Heart right ventricle (tissue), 16 donors: ENCODE measurements at regions not wholly inside any gene's neighbourhood (a gene's known extent, or its start where the extent isn't known, plus 50 kb on each side); places are given as distances from the start of the nearest gene placed in this dataset.

ENCODE experiments used
- ATAC-seq, 8 donors: fragments of 200-7000 bp; cut with Tn5 transposase; one replicate each; pipeline ENCODE4 v1.9.1; 2020; ENCODE audit warnings: mild to moderate bottlenecking in 8 of 8, moderate library complexity in 8 of 8, moderate number of reproducible peaks in 1 of 8
- DNase-seq, 2 donors: peaks; one replicate each; pipeline ENCODE4 v3.0.0-alpha.2; 2020
- H3K27ac ChIP-seq, 10 donors: fragments of 200-600 bp; sonication (generic) in 2 of 10; one replicate each; pipeline versions ENCODE4 v1.5.0 to v1.8.0; 2020 to 2022; ENCODE audit warnings: mild to moderate bottlenecking in 3 of 10
- H3K27me3 ChIP-seq, 7 donors: fragments of 200-600 bp; one replicate each; pipeline ENCODE4 v1.8.0; 2021 to 2022; ENCODE audit warnings: mild to moderate bottlenecking in 2 of 7
- H3K36me3 ChIP-seq, 9 donors: fragments of 200-600 bp; sonication (generic) in 1 of 9; one replicate each; pipeline versions ENCODE4 v1.5.0 to v1.8.0; 2020 to 2022; ENCODE audit warnings: mild to moderate bottlenecking in 2 of 9
- H3K4me1 ChIP-seq, 9 donors: fragments of 200-600 bp; sonication (generic) in 1 of 9; one replicate each; pipeline versions ENCODE4 v1.5.0 to v1.8.0; 2020 to 2022; ENCODE audit warnings: mild to moderate bottlenecking in 4 of 9
- H3K4me3 ChIP-seq, 10 donors: fragments of 200-600 bp; sonication (generic) in 2 of 10; one replicate each; pipeline versions ENCODE4 v1.5.0 to v1.8.0; 2020 to 2022; ENCODE audit warnings: mild to moderate bottlenecking in 7 of 10, moderate library complexity in 2 of 10
- H3K9me3 ChIP-seq, 11 donors: fragments of 200-600 bp in 10 of 11; sonication (generic) in 2 of 11; one replicate each; pipeline versions ENCODE4 v1.5.0 to v1.8.0; 2013 to 2022; ENCODE audit warnings: mild to moderate bottlenecking in 2 of 11, control low read depth in 1 of 11, moderate library complexity in 1 of 11
- WGBS, 2 donors: extraction: QIAGEN DNeasy Blood & Tissue Kit; methylation state at CpG; one replicate each; pipeline ENCODE4 v1.1.7; 2013; ENCODE audit warnings: inconsistent platforms in 1 of 2; 5-methylcytosine and 5-hydroxymethylcytosine counted together
- intact Hi-C, 10 donors: fragments of 100-400 bp; cut with DNase I; formaldehyde crosslinking; loops; one replicate each; pipeline versions ENCODE4 v1.11.1 to v1.14.2; 2022
- TF ChIP-seq, protein P1 (sequence below), 9 donors: fragments of 200-600 bp; sonication (generic) in 2 of 9; IDR thresholded peaks; one replicate each; pipeline versions ENCODE4 v1.5.0 to v1.8.0; 2021 to 2022; ENCODE audit warnings: antibody characterized with exemption in 9 of 9, mild to moderate bottlenecking in 5 of 9, moderate library complexity in 1 of 9
- donor health status: Arrhythmogenic right ventricular cardiomyopathy.
- donor health status: ischemic (EF 13 %, LVEDD 7.1; RV severe dilation, severe dysfunction).
- donor health status: healthy with polysubstance abuse.
- donor health status: DM: no; HTN: yes; CAD: no.
- donor health status: DM: no; HTN: no; CAD: no.
- donor health status: ischemic (EF 25% LVEDD 6.9; RV normal size, moderate dysfunction).
- donor health status: ischemic (EF 25% LVEDD 5.7; RV mildly dilated, moderate dysfunction).
- donor health status: healthy.
- donor health status: DM: yes; HTN: yes; CAD: no.
- donor health status: Ischemic cardiomyopathy.
- donor health status: ischemic (EF 35%, LVEDD 5.7; RV mildly dilated, moderate dysfunction).
- donor health status: nonischemic (EF 11% LVEDD 7.7; RV severe dilation, severe dysfunction).
- donor health status: DM: yes; HTN: yes; CAD: no.
- donor health status: PGD.
- donor health status: ischemic (EF 29% LVEDD 5.4; RV normal size, mild dysfunction).
- donor health status: nonischemic (EF 23%, LVEDD 6.1; RV moderate dilation, normal function).

- intact Hi-C loops = no loop called here
- Histone ChIP-seq H3K27me3 (no peaks in the 10 kb centered on the region), H3K4me1 (peaks cover 0 to 20% (median 5%) of the 10 kb centered on the region in 9 donors), H3K27ac (no peak overlapping the region), H3K9me3 (no peaks in the 10 kb centered on the region), H3K36me3 (no peaks in the 10 kb centered on the region), H3K4me3 (no peak overlapping the region)
- TF ChIP-seq, protein P1, sequence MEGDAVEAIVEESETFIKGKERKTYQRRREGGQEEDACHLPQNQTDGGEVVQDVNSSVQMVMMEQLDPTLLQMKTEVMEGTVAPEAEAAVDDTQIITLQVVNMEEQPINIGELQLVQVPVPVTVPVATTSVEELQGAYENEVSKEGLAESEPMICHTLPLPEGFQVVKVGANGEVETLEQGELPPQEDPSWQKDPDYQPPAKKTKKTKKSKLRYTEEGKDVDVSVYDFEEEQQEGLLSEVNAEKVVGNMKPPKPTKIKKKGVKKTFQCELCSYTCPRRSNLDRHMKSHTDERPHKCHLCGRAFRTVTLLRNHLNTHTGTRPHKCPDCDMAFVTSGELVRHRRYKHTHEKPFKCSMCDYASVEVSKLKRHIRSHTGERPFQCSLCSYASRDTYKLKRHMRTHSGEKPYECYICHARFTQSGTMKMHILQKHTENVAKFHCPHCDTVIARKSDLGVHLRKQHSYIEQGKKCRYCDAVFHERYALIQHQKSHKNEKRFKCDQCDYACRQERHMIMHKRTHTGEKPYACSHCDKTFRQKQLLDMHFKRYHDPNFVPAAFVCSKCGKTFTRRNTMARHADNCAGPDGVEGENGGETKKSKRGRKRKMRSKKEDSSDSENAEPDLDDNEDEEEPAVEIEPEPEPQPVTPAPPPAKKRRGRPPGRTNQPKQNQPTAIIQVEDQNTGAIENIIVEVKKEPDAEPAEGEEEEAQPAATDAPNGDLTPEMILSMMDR (IDR thresholded peaks at IDR 0.05) = no peak
- ATAC-seq = no peak
- no peak for DNase-seq
Measured at GRCh38 chr14:34040766-34041165, 89.9 kb upstream of the EGLN3 start.

- H3K4me3 ChIP-seq = no peak overlapping the region
- H3K27me3 ChIP-seq = no peaks in the 10 kb centered on the region
- H3K27ac ChIP-seq = no peak overlapping the region
- ATAC-seq = no peak
- TF ChIP-seq, protein P1 (IDR thresholded peaks at IDR 0.05) = no peak
- peaks cover 0 to 27% (median 16%) of the 10 kb centered on the region in 9 donors for H3K4me1 ChIP-seq
- WGBS, 2 donors = 83 to 89% methylated on average over 3 of the region's 3 CpGs
- H3K9me3 ChIP-seq = no peaks in the 10 kb centered on the region
- intact Hi-C loops = loop anchor here in 3 of 10 donors (5.0 to 10.0 kb wide), 4 partner anchors 72 to 195 kb away; partner anchors contain the start of gene EGLN3 (in 1 of the 3)
- DNase-seq = no peak
- H3K36me3 ChIP-seq = no peaks in the 10 kb centered on the region
Measured at GRCh38 chr14:34039428-34040047, 88.7 kb upstream of the EGLN3 start.

DNA sequence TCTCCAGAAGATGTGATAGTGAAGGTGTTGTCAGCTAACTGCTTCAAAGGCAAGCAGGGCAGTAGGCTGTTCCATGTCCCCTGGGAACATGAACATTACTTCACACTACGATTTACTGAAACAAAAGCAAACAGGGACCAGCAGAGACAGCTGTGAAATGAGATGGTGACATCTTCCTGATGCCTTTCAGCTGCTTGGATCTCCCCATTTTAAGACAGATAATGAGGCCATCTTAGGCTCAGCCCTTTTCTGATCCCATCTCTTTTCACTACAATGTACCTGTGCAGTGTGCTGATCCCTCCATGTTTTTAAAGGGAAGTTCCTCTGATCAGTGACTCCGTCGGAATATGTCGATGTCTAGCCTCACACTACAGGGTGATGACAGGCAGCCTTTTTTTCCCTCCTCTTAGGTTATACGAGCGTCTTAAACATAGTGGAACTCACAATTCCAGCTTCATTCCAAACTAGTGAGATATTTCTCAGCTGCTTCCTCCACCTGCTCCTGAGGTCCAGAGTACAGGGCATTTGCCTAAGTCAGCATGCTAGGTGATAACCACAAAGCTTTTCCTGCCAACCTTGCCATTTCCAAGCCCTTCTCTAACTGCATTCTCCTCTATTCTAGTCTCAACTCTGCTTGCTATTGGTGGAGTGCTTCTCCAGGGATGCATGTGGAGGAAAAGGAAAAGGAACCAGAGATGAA is 87.6 kb upstream of the EGLN3 start:
- Histone ChIP-seq H3K4me3 (no peak overlapping the region), H3K27me3 (no peaks in the 10 kb centered on the region), H3K36me3 (no peaks in the 10 kb centered on the region), H3K9me3 (no peaks in the 10 kb centered on the region), H3K4me1 (peaks cover 0 to 25% (median 17%) of the 10 kb centered on the region in 9 donors), H3K27ac (no peak overlapping the region)
- intact Hi-C loops = loop anchor here in 3 of 10 donors (5.0 to 10.0 kb wide), 4 partner anchors 71 to 194 kb away; partner anchors contain the start of gene EGLN3 (in 1 of the 3)
- ATAC-seq (peak in 1 of 8 donors; percentile 16), DNase-seq (no peak)
- TF ChIP-seq, protein P1 (IDR thresholded peaks at IDR 0.05) = no peak
- 40 to 49% methylated on average over 6 of the region's 6 CpGs for WGBS, 2 donors

- Histone ChIP-seq H3K27ac (peak overlapping the region; percentile 41 to 88 (median 72)), H3K9me3 (no peaks in the 10 kb centered on the region), H3K4me3 (no peak overlapping the region), H3K27me3 (no peaks in the 10 kb centered on the region), H3K36me3 (no peaks in the 10 kb centered on the region), H3K4me1 (peaks cover 4 to 30% (median 20%) of the 10 kb centered on the region in 9 donors)
- TF ChIP-seq, protein P1 (IDR thresholded peaks at IDR 0.05) = no peak
- DNase-seq (no peak), ATAC-seq (peak in 3 of 8 donors; percentile 13 to 29 (median 14))
- WGBS, 2 donors = 71 to 74% methylated on average over 2 of the region's 2 CpGs
- intact Hi-C loops = loop anchor here in 3 of 10 donors (5.0 to 10.0 kb wide), 4 partner anchors 69 to 192 kb away; partner anchors contain the start of gene EGLN3 (in 1 of the 3)
Measured at GRCh38 chr14:34036319-34036766, 85.5 kb upstream of the EGLN3 start.
